ENCODE measurements at regions not wholly inside any gene's neighbourhood (a gene's known extent, or its start where the extent isn't known, plus 50 kb on each side); places are given as distances from the start of the nearest gene placed in this dataset.

GRCh38 chr4:160082432-160083207 lies 979.7 kb downstream of the RAPGEF2 start:
- Histone ChIP-seq H3K79me2 (ENCODE audit: control insufficient read depth, insufficient read depth, low read length, poor library complexity) (no peaks in the 10 kb centered on the region), H3K9ac (ENCODE audit: low read length) (no peak overlapping the region), H3K4me3 (ENCODE audit: low read depth, low read length) (no peak overlapping the region), H3K27me3 (ENCODE audit: insufficient read depth, low read length) (no peaks in the 10 kb centered on the region), H4K8ac (ENCODE audit: low read depth, low read length) (no peak overlapping the region), H2AK5ac (ENCODE audit: low read length) (no peak overlapping the region), H4K12ac (ENCODE audit: low read depth, low read length) (no peak overlapping the region), H3K9me3 (ENCODE audit: insufficient read depth, low read depth, low read length) (no peaks in the 10 kb centered on the region), H2BK5ac (ENCODE audit: low read depth, low read length, poor library complexity) (no peak overlapping the region), H3K4me2 (ENCODE audit: low read length) (no peak overlapping the region), H3K79me1 (ENCODE audit: low read length) (no peaks in the 10 kb centered on the region), H3K18ac (ENCODE audit: low read length) (no peak overlapping the region), H3K27ac (ENCODE audit: low read depth, low read length) (no peak overlapping the region), H3K23ac (ENCODE audit: low read length) (no peak overlapping the region), H4K91ac (ENCODE audit: low read depth, low read length) (no peak overlapping the region), H3K4me1 (ENCODE audit: control insufficient read depth in 1 of 2, insufficient read depth in 2 of 2, low read length in 2 of 2) (no peaks in the 10 kb centered on the region), H2BK12ac (ENCODE audit: low read length) (no peak overlapping the region), H3K14ac (ENCODE audit: low read length) (no peak overlapping the region), H3K4ac (ENCODE audit: low read depth, low read length) (no peak overlapping the region), H2AFZ (ENCODE audit: insufficient read depth, low read length, poor library complexity) (no peak overlapping the region), H3K36me3 (ENCODE audit: control insufficient read depth in 1 of 2, insufficient read depth in 2 of 2, low read length in 2 of 2) (no peaks in the 10 kb centered on the region), H2BK120ac (ENCODE audit: insufficient read depth, low read length, poor library complexity) (no peak overlapping the region)
- no CpG with 5 or more reads among the region's 2 CpGs for whole genome bisulfite sequencing (ENCODE audit: extremely low coverage, insufficient coverage, insufficient read length)
- DNase-seq, result no peak

- Histone ChIP-seq H3K4ac (ENCODE audit: low read depth, low read length) (no peak overlapping the region), H4K91ac (ENCODE audit: low read depth, low read length) (no peak overlapping the region), H3K9ac (ENCODE audit: low read length) (no peak overlapping the region), H2BK120ac (ENCODE audit: insufficient read depth, low read length, poor library complexity) (no peak overlapping the region), H2BK12ac (ENCODE audit: low read length) (no peak overlapping the region), H3K18ac (ENCODE audit: low read length) (no peak overlapping the region), H3K79me2 (ENCODE audit: control insufficient read depth, insufficient read depth, low read length, poor library complexity) (no peaks in the 10 kb centered on the region), H3K79me1 (ENCODE audit: low read length) (no peaks in the 10 kb centered on the region), H3K23ac (ENCODE audit: low read length) (no peak overlapping the region), H3K27me3 (ENCODE audit: insufficient read depth, low read length) (no peaks in the 10 kb centered on the region), H3K14ac (ENCODE audit: low read length) (no peak overlapping the region), H3K36me3 (ENCODE audit: control insufficient read depth in 1 of 2, insufficient read depth in 2 of 2, low read length in 2 of 2) (no peaks in the 10 kb centered on the region), H3K4me3 (ENCODE audit: low read depth, low read length) (no peak overlapping the region), H2AK5ac (ENCODE audit: low read length) (no peak overlapping the region), H3K9me3 (ENCODE audit: insufficient read depth, low read depth, low read length) (no peaks in the 10 kb centered on the region), H3K4me2 (ENCODE audit: low read length) (no peak overlapping the region), H4K8ac (ENCODE audit: low read depth, low read length) (no peak overlapping the region), H4K12ac (ENCODE audit: low read depth, low read length) (no peak overlapping the region), H2BK5ac (ENCODE audit: low read depth, low read length, poor library complexity) (no peak overlapping the region), H3K4me1 (ENCODE audit: control insufficient read depth in 1 of 2, insufficient read depth in 2 of 2, low read length in 2 of 2) (no peaks in the 10 kb centered on the region), H2AFZ (ENCODE audit: insufficient read depth, low read length, poor library complexity) (no peak overlapping the region), H3K27ac (ENCODE audit: low read depth, low read length) (no peak overlapping the region)
- WGBS (ENCODE audit: extremely low coverage, insufficient coverage, insufficient read length), result no CpG with 5 or more reads among the region's 3 CpGs
- no peak for DNase-seq
These were observed 988.8 kb downstream of the RAPGEF2 start for GRCh38 chr4:160091631-160092030.

DNA sequence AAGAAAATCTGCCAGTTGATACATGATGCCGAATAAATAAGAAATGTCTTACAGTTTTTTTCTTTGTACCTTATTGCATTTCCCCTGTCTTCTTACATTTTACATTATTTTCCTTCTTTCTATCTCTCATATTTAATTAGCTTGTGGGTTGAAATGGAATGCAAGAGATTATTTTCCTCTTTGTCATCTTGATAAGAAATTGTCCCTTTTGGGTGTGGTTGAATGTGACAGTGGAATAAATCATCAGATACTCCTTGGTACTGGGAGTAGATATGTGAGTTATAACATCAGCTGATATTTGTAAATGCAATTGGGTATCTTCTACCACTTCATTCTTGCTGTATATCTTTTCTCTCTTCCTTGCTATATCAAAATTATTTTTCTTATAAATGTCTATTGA lies 997.4 kb downstream of the RAPGEF2 start:
- Histone ChIP-seq H3K4ac (ENCODE audit: low read depth, low read length) (no peak overlapping the region), H2AK5ac (ENCODE audit: low read length) (no peak overlapping the region), H3K9ac (ENCODE audit: low read length) (no peak overlapping the region), H3K9me3 (ENCODE audit: insufficient read depth, low read depth, low read length) (no peaks in the 10 kb centered on the region), H2BK5ac (ENCODE audit: low read depth, low read length, poor library complexity) (no peak overlapping the region), H3K27ac (ENCODE audit: low read depth, low read length) (no peak overlapping the region), H3K14ac (ENCODE audit: low read length) (no peak overlapping the region), H2AFZ (ENCODE audit: insufficient read depth, low read length, poor library complexity) (no peak overlapping the region), H3K36me3 (ENCODE audit: control insufficient read depth in 1 of 2, insufficient read depth in 2 of 2, low read length in 2 of 2) (no peaks in the 10 kb centered on the region), H3K18ac (ENCODE audit: low read length) (no peak overlapping the region), H3K79me2 (ENCODE audit: control insufficient read depth, insufficient read depth, low read length, poor library complexity) (no peaks in the 10 kb centered on the region), H2BK120ac (ENCODE audit: insufficient read depth, low read length, poor library complexity) (no peak overlapping the region), H3K4me2 (ENCODE audit: low read length) (no peak overlapping the region), H4K12ac (ENCODE audit: low read depth, low read length) (no peak overlapping the region), H4K91ac (ENCODE audit: low read depth, low read length) (no peak overlapping the region), H3K4me3 (ENCODE audit: low read depth, low read length) (no peak overlapping the region), H3K79me1 (ENCODE audit: low read length) (no peaks in the 10 kb centered on the region), H3K4me1 (ENCODE audit: control insufficient read depth in 1 of 2, insufficient read depth in 2 of 2, low read length in 2 of 2) (no peaks in the 10 kb centered on the region), H2BK12ac (ENCODE audit: low read length) (no peak overlapping the region), H3K23ac (ENCODE audit: low read length) (no peak overlapping the region), H3K27me3 (ENCODE audit: insufficient read depth, low read length) (no peaks in the 10 kb centered on the region), H4K8ac (ENCODE audit: low read depth, low read length) (no peak overlapping the region)
- no peak for DNase-seq
- no CpG with 5 or more reads among the region's 1 CpG for whole genome bisulfite sequencing (ENCODE audit: extremely low coverage, insufficient coverage, insufficient read length)

- no peak overlapping the region for H4K91ac ChIP-seq (ENCODE audit: low read depth, low read length)
- H3K79me1 ChIP-seq (ENCODE audit: low read length), result no peaks in the 10 kb centered on the region
- H3K79me2 ChIP-seq (ENCODE audit: control insufficient read depth, insufficient read depth, low read length, poor library complexity), result no peaks in the 10 kb centered on the region
- H3K4me3 ChIP-seq (ENCODE audit: low read depth, low read length), result no peak overlapping the region
- no peaks in the 10 kb centered on the region for H3K36me3 ChIP-seq (ENCODE audit: control insufficient read depth in 1 of 2, insufficient read depth in 2 of 2, low read length in 2 of 2)
- no peak overlapping the region for H3K18ac ChIP-seq (ENCODE audit: low read length)
- H2BK5ac ChIP-seq (ENCODE audit: low read depth, low read length, poor library complexity), result no peak overlapping the region
- H3K9me3 ChIP-seq (ENCODE audit: insufficient read depth, low read depth, low read length), result peaks cover 11% of the 10 kb centered on the region
- H4K8ac ChIP-seq (ENCODE audit: low read depth, low read length), result no peak overlapping the region
- H4K12ac ChIP-seq (ENCODE audit: low read depth, low read length), result no peak overlapping the region
- H3K27ac ChIP-seq (ENCODE audit: low read depth, low read length), result no peak overlapping the region
- H3K4me1 ChIP-seq (ENCODE audit: control insufficient read depth in 1 of 2, insufficient read depth in 2 of 2, low read length in 2 of 2), result no peaks in the 10 kb centered on the region
- no CpG with 5 or more reads among the region's 3 CpGs for WGBS (ENCODE audit: extremely low coverage, insufficient coverage, insufficient read length)
- no peak overlapping the region for H2AFZ ChIP-seq (ENCODE audit: insufficient read depth, low read length, poor library complexity)
- no peak overlapping the region for H3K4ac ChIP-seq (ENCODE audit: low read depth, low read length)
- no peak overlapping the region for H2AK5ac ChIP-seq (ENCODE audit: low read length)
- DNase-seq, result no peak
- no peak overlapping the region for H2BK12ac ChIP-seq (ENCODE audit: low read length)
- H3K9ac ChIP-seq (ENCODE audit: low read length), result no peak overlapping the region
- H3K23ac ChIP-seq (ENCODE audit: low read length), result no peak overlapping the region
- no peak overlapping the region for H3K14ac ChIP-seq (ENCODE audit: low read length)
- H3K4me2 ChIP-seq (ENCODE audit: low read length), result no peak overlapping the region
- no peak overlapping the region for H2BK120ac ChIP-seq (ENCODE audit: insufficient read depth, low read length, poor library complexity)
- H3K27me3 ChIP-seq (ENCODE audit: insufficient read depth, low read length), result no peaks in the 10 kb centered on the region
These were observed 1008.0 kb downstream of the RAPGEF2 start for GRCh38 chr4:160110891-160111290.
